Brain microvascular endothelial cell (primary cell): ENCODE measurements at regions not wholly inside any gene's neighbourhood (a gene's known extent, or its start where the extent isn't known, plus 50 kb on each side); places are given as distances from the start of the nearest gene placed in this dataset.

Source experiments
- DNase-seq: peaks from one replicate; pipeline ENCODE4 v3.0.0-alpha.2; 2020
- H3K27ac ChIP-seq: fragments of 250-450 bp; sonication (Bioruptor Pico); 2 replicates; pipeline ENCODE4 v1.5.1; 2020; ENCODE audit warnings: mild to moderate bottlenecking, moderate library complexity
- H3K27me3 ChIP-seq: fragments of 250-450 bp; sonication (Bioruptor Pico); replicated peaks from 2 replicates; pipeline ENCODE4 v1.5.1; 2020; ENCODE audit warnings: mild to moderate bottlenecking
- H3K36me3 ChIP-seq: fragments of 250-450 bp; sonication (Bioruptor Pico); replicated peaks from 2 replicates; pipeline ENCODE4 v1.5.1; 2020; ENCODE audit warnings: mild to moderate bottlenecking
- H3K4me3 ChIP-seq: 2 replicates; pipeline ENCODE4 v1.5.1; 2011; ENCODE audit warnings: low read depth, mild to moderate bottlenecking, control low read depth, low read length, moderate library complexity
- CTCF ChIP-seq: IDR thresholded peaks from 2 replicates; pipeline ENCODE4 v1.5.1; 2011; ENCODE audit warnings: low read depth, mild to moderate bottlenecking, moderate library complexity, low read length, control low read depth, inconsistent platforms; ENCODE audit errors: missing control alignments
- in situ Hi-C: cut with HindIII; loops from 2 replicates; pipeline ENCODE4 v1.10.0; 2017; ENCODE audit warnings: low sequenced_read_pairs, low pct_ligation_motif_present

- Histone ChIP-seq H3K4me3 (no peak overlapping the region), H3K36me3 (no peaks in the 10 kb centered on the region), H3K27ac (no peak overlapping the region), H3K27me3 (peaks cover 7% of the 10 kb centered on the region)
- no peak for TF ChIP-seq CTCF
- no peak for DNase-seq
- in situ Hi-C loops: no loop called here
Observed at GRCh38 chr15:69626095-69627066, 173.8 kb downstream of the RPLP1 start.

GRCh38 chr15:69627548-69628158, 175.0 kb downstream of the RPLP1 start:
- peaks cover 10% of the 10 kb centered on the region for H3K27me3 ChIP-seq
- H3K27ac ChIP-seq: no peak overlapping the region
- no peak for DNase-seq
- no peaks in the 10 kb centered on the region for H3K36me3 ChIP-seq
- no peak for TF ChIP-seq CTCF
- no peak overlapping the region for H3K4me3 ChIP-seq
- in situ Hi-C loops: no loop called here

GRCh38 chr15:69628256-69629093, 175.9 kb downstream of the RPLP1 start:
- Histone ChIP-seq H3K27ac (no peak overlapping the region), H3K36me3 (no peaks in the 10 kb centered on the region), H3K27me3 (peaks cover 14% of the 10 kb centered on the region), H3K4me3 (no peak overlapping the region)
- DNase-seq: no peak
- no peak for TF ChIP-seq CTCF
- in situ Hi-C loops: no loop called here

GRCh38 chr15:69629631-69630161, 177.1 kb downstream of the RPLP1 start:
- no peak for TF ChIP-seq CTCF
- H3K27ac ChIP-seq: no peak overlapping the region
- H3K27me3 ChIP-seq: peaks cover 13% of the 10 kb centered on the region
- DNase-seq: no peak
- no peaks in the 10 kb centered on the region for H3K36me3 ChIP-seq
- H3K4me3 ChIP-seq: no peak overlapping the region
- in situ Hi-C loops: no loop called here

GRCh38 chr15:69631005-69631404, 178.4 kb downstream of the RPLP1 start:
- Histone ChIP-seq H3K27ac (no peak overlapping the region), H3K27me3 (peaks cover 11% of the 10 kb centered on the region), H3K4me3 (no peak overlapping the region), H3K36me3 (no peaks in the 10 kb centered on the region)
- TF ChIP-seq CTCF: no peak
- in situ Hi-C loops: no loop called here
- no peak for DNase-seq
